Cerebellar nuclear complex (tissue), 1 donor: ENCODE measurements at regions not wholly inside any gene's neighbourhood (a gene's known extent, or its start where the extent isn't known, plus 50 kb on each side); places are given as distances from the start of the nearest gene placed in this dataset.

Experiments used
- DNase-seq, 2 experiments: peaks; one replicate each; lab custom pipeline; 2025; lab: John Stamatoyannopoulos, UW

GRCh38 chr16:62974424-62974823 lies 938.2 kb upstream of the CDH8 start:
- no peak for DNase-seq

DNA sequence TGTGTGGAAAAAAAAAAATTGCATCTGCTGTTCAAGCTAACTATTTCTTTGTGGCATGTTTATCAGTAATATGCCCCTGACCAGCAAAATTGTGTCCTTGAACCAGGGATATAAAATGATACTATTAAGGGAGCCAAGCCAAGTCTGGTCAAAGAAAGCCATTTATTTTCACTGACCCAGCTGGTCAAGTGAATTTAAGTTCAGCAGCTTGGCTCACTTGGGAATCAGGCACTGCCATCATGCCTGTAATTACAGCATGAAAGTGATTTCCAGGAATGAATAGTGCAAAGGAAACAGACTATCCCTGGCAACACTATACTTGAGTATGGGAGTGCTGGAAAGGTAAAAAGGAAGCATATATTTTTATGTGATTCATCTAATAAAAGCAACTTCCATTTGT lies 934.6 kb upstream of the CDH8 start:
- DNase-seq: no peak

DNA sequence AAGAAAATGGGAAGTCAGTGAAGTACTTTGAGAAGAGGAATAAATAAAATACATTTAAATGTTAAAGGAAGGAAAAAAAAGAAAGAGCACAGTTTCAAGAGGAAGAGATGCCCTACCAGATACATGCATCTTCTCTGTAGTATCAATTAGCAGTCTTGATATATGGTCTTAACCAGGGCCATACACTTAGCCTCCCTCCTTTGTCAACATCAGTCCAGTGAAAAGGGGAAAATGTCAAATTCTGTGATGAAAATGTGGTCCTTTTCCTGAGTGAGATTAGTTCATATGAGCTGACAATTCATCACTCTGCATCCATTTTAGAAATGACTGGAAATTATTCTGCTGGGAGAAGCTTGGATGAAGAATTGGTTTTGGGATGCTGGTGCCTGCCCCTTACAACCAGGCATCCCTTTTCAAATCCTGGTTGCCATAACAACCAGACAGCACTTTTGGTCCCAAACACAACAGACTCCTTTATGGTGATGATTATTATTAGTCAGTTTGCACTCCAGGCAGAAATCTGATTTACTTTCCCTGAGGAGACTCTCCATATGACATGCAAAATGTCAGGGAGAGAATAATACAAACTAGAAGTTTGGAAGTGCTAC lies 933.6 kb upstream of the CDH8 start:
- DNase-seq: no peak

- no peak for DNase-seq
Observed at GRCh38 chr16:62967611-62968010, 931.4 kb upstream of the CDH8 start.

DNA sequence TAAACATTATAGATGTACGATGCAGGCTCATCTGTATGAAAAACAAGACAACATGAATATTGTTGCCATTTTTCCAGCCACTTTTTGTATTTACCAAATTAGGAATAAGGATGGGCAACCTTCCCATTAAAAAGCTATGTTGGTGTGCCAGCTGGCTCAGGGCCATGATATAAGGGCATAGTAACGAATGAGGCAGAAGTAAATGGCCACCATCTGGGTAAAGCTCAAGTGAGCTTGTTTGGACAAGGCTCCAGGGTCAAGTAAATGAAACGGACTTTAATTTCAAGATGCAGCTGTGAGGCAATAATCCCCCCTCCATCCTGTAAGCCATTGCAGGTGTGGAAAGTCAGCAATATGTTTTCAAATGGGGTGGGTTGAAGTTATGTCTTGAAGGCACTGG lies 930.9 kb upstream of the CDH8 start:
- no peak for DNase-seq

DNA sequence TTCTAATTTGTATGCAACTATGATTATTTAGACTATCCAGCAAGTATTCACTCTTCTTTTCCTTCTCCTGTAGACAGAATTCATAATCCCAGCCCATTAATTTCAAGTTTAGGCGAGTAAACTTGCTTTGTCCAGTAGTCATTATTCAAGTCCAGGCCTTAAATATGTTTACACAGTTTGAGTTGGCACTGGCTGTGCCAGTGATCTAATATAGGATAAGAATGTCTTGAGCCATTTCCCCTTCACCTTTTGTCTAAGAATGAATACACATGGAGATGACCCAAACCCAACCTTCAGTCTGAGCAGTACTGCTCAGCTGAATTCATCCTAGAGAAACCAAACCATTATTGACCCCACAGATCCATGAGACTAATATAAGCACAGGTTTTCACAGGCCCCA lies 930.4 kb upstream of the CDH8 start:
- DNase-seq: no peak

- no peak for DNase-seq
Observed at GRCh38 chr16:62965831-62966230, 929.6 kb upstream of the CDH8 start.

- DNase-seq: no peak
Observed at GRCh38 chr16:62963846-62964245, 927.6 kb upstream of the CDH8 start.

- DNase-seq: no peak
Observed at GRCh38 chr16:62955033-62955349, 918.8 kb upstream of the CDH8 start.

DNA sequence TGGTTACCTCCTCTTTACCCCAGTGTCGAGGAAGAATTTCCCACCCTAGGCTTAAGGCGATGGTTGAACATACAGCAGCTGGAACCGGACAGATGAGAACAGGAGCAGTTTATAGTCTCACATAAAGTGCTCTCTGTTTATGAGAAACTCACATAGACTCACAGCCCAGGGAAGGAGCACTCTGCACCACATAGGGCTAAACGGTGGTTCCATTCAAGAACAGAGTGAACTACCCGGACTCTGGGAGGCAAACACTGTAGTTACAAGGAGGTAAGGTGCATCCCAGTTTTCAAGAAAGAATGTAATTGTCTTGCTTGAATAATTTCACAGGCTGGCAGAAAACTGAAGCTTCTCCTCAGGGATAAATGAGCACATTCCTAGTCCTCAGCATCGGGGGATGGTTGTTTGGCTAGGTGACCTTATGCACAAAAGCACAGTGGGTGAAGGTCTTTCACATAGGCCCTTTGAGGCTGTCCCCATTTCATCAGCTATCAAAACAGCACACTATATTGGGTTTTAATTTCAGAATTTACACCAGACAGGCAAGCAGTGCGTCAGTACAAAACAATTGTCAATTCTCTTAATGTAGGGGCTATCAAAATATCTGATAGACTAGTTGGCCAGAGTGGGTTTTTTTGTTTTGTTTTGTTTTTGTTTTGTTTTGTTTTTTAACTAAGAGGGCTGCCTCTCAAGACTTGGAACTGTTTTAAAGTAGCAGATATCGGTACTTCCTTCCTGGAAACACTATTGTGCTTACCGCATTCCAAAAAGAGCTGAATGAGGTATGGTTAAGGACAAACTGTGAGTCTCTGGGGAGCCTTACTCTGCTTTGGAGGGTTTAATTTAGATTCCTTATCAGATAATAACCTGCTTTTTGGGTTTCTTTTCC lies 918.1 kb upstream of the CDH8 start:
- DNase-seq: no peak

DNA sequence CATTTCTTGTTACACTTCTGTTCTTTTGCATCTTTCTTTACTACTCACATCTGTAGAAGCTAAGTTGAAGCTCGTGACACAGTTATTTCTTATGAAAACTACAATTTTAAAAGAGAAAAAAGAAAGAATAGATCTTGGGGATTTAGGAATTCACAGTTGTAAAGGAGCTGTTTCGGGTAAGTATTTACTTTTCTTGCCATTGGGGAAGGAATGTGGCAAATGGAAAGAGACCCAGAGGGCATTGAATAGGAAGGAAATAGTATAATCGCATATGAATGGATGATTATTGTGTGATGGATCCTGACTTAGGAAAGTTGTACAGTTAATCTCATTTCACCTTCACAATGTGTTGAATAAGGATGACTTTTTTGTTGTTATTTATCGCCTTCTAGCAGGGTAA lies 914.1 kb upstream of the CDH8 start:
- no peak for DNase-seq

DNA sequence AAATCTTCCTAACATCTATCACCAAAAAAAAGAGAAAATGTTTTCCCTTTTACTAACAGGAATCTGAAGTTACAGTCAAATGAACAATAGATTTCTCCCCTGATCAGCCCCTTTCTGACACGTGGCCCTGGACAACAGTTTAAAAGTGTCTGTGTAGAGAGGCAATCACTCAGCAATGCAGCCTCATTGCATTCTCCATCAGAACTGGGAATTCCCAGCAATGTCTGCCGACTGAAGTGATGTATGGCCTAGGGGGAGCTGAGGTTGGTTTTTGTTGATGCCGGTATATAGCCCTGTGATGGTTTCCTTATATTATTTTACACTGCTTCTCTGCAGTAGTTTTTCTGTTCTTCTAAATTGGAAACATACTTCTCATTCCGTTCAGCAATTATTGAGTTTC lies 904.3 kb upstream of the CDH8 start:
- DNase-seq: no peak

- DNase-seq: no peak
Observed at GRCh38 chr16:62939687-62940086, 903.4 kb upstream of the CDH8 start.

- no peak for DNase-seq
Observed at GRCh38 chr16:62933929-62934328, 897.7 kb upstream of the CDH8 start.

GRCh38 chr16:62929593-62929992 lies 893.4 kb upstream of the CDH8 start:
- DNase-seq: no peak

- no peak for DNase-seq
Observed at GRCh38 chr16:62927122-62927521, 890.9 kb upstream of the CDH8 start.

DNA sequence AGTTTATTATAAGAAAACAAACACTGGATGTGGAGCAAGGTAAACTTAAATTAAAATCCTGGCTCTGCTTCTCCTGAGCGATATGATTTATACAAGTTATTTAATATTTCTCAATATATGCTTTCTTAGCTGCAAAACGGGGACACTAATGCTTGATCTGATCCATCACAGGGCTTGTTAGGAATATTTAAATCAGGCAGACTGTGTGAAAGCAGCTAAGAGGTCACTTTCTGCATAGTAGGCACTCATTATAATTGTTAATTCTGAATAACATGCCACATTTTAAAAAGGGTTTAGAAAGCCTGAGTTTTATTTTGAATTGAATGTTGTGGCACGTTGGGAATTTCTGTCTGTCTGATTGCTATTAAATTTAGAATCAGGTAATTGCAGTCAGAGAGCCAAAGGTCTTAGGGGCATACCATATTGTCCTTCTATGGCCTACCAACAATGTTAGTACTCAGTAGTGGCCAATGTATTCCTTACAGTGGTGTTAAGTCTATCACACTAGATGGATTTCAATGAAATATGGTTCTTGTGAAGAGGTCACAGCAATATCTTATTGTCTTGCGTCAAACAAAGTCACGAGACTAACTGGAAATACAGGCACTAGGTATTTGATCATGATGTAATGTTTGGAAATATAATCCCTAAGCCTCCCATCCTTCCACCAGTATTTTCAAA lies 890.0 kb upstream of the CDH8 start:
- no peak for DNase-seq

DNA sequence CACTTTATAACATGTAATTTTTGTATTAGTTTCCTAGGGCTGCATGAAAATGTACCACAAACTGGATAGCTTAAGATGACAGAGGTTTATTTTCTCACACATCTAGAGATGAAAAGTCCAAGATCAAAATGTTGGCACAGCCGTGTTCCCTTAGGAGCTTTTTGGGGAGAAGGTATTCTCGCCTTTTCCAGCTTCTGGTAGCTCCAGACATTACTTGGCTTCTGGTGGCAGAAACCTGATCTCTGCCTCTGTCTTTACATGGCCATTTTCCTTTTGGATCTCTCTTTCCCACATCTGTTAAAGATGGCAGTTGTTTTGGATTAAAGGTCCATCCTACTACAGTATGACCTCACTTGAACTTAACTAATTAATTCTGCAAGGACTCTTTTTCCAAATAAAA lies 885.7 kb upstream of the CDH8 start:
- DNase-seq: no peak

DNA sequence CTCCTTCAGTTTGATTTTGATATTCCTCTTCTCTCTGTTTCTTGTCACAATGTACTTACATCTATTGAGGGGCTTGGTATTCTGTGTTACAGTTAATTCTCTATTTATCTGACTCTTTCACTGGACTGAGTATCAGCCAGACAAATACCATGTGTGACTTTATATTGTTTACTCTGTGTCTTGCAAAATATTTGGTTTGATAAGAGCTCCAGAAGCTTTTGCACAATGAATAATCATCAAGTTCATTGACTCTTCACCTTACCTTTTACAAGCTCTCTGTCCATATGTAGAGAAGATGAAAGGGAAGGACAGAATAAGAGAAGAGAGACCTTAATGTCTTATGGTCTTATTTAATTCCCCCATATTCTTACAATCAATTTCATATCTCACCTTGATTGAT lies 877.7 kb upstream of the CDH8 start:
- no peak for DNase-seq

- no peak for DNase-seq
Observed at GRCh38 chr16:62913333-62913732, 877.1 kb upstream of the CDH8 start.

- DNase-seq: no peak
Observed at GRCh38 chr16:62909597-62909996, 873.4 kb upstream of the CDH8 start.

GRCh38 chr16:62907562-62907961 lies 871.3 kb upstream of the CDH8 start:
- DNase-seq: no peak

DNA sequence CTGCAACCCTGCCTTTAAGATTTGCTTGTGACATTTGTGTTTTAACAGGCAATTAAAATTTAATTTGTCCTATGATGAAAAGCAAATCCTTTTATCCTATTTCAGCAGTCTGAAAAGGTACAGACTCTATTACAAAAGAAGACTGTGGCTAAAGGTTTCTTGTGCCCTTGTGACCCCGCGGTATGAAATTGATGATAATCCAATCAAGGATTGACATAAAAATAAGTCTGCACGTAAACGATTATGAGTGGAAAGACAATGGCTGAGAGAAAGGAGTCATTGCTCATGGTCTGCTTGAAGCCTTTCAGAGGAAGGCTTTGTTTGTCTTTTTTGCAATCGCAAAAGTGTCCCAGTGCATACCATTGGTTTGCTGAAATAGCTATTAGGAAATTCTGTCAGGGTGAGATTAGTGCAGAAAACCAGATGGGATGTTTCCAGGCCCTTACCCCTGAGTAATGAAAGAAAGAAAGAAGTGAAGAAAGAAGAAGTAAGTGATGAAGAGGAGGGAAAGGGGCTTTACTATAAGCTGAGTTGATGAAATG lies 867.8 kb upstream of the CDH8 start:
- DNase-seq: no peak
